ENCODE measurements at regions not wholly inside any gene's neighbourhood (a gene's known extent, or its start where the extent isn't known, plus 50 kb on each side); places are given as distances from the start of the nearest gene placed in this dataset.

DNA sequence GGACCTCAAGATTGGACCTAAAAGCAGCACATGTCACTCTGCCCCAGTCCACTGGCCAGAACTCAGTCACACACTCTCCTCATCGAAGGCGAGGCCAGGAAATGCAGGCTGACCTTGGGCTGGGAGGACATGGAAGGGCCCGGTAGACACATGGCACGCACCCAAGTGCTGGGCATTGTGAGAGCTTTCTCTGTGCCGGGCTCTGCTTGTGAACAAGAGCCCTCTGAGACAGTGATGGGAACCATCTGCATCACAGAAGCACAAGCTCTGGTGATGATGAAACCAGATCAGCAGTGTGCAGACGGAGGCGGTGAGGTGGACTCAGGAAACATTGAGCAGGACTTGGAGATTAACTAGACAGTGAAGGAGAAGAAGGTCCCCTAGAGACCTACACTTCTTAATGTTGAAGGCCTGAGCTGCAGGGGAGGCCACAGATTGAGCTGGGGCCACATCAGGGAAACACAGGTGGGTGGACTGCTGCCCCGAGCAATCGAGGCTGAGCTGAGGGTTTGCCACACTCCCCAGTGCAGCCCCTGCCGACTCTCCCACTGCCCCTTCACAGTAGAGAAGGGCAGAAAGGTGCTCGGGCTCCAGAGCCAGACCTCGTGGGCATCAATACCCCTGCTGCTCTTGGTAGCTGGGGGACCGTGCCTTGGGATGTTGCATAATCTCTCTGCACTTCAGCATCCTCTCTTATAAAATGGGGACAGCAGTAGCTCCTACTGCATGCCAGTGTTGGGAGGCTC, 1460.5 kb downstream of the TBC1D22A start:
- no peak for DNase-seq

- DNase-seq, result no peak
Measured at GRCh38 chr22:48218889-48219420, 1456.5 kb downstream of the TBC1D22A start.

GRCh38 chr22:48217596-48217995, 1455.1 kb downstream of the TBC1D22A start:
- no peak for DNase-seq

DNA sequence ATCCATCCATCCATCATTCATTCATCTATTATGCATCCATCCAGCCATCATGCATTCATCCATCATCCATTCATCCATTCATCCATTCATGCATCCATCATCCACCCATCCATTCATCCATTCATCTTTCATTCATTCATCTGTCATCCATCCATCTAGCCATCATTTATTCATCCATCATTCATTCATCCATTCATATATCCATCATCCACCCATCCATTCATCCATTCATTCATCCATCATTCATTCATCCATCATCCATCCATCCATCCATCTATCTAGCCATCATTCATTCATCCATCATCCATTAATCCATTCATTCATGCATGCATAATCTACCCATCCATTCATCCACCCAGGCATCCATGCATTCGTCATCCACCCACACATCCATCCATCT, 1450.3 kb downstream of the TBC1D22A start:
- DNase-seq, result no peak

DNA sequence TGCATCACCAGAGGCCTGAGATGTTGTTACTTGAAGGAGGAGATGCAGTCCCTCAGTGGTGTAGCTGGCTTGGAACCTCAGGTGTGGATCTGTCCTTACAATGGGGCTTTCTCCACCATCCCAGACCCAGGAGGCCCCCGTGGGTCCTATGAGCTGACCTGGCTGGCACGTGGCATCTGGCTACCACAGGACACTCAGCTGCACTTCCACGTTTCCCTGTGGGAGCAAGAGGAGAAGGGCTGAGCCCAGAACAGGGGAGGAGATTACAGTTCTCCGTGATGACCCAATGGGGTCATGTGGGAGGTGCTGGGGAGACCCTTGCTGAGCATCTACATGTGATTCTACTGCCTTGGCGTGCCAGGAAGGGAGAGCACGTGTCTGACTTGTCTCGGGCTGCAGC, 1448.4 kb downstream of the TBC1D22A start:
- DNase-seq, result no peak

DNA sequence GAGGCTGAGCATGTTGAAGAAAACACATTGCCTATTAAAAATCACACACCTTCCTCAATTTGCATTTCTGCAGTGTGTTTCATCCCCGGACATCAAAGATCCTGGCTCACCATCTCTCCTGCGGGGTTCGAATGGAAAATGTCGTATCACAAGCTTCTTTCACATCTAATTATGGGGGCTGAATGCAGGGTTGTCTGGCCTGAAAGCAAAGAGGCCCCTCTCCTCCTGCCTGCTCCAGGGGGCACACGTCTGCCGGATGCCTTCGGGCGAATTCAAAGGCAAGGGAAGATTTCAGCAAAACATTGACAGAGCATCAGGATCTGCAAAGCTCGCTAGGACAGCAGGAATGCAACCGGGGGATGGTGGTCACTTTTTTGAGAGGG, 1447.7 kb downstream of the TBC1D22A start:
- DNase-seq, result no peak

DNA sequence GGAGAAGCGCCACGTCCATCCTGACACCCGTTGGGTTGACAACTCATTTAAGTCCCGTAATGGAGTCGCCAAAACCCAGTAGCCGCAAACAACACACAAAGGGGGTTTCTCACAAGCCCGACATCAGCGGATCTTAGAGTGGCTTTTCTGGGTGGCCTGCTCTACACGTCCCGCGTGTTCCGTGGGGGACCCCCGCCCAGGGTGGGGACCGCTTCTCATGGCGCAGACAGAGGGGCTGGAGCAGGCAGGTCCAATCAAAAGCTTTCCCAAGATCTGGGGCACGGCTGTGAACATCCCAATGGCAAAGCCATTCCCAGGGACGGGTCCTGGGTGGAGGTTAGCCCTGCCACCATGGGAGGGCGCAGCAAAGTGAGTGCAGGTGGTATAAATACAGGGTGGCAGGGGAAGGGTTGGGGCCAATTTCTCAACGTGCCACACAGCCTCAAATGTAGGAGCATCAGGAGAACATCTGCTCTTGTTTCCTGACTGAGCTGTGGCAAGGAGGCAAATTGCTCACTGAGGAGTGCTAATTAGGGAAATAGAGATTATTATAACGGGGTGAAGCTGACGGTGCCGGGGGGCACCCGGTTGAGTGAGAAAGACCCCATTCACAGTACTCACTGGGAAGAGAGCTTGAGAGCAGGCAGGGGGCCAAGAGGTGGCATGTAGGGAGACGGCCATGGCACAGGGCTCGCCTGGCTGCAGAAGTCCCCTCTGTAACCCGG, 1447.2 kb downstream of the TBC1D22A start:
- DNase-seq, result no peak

- DNase-seq, result no peak
Measured at GRCh38 chr22:48208894-48209293, 1446.4 kb downstream of the TBC1D22A start.

GRCh38 chr22:48207919-48208535, 1445.6 kb downstream of the TBC1D22A start:
- DNase-seq, result no peak

DNA sequence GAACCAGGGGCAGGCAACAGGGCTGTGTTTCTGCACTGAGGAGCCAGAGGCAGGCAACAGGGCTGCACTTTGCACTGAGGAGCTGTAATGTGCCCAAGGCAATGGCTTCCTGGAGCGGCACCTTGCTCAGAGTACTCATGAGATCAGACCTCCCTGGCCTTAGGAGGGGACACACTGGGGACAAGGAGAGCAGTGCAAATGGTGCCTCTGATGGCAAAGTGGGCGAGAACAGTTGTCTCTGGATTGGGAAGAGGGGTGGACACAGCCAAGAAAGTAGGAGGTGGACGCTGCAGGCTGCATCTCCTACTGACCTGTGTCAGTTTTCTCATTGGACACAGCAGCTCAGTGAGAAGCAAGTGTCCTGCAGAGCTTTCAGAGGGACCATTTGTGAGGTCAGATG, 1443.3 kb downstream of the TBC1D22A start:
- DNase-seq, result no peak

DNA sequence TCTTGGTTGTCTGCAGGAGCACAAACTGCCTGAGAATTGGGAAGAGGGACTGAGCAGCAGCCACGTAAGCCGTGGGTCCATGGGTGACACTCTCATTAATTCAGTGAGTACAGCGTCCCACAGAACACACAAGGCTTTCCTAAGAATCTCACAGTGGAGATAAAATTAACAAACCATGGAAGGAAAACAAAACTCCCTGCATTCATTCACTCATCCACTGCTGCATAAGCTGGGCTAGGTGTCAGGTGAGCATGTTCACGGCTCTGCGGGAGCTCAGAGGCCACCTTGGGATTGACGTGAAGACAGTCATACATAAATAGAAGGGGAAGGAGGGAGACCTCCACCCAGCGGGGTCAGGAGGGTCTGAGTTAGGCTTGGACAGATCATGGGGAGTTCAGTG, 1442.7 kb downstream of the TBC1D22A start:
- DNase-seq, result no peak

DNA sequence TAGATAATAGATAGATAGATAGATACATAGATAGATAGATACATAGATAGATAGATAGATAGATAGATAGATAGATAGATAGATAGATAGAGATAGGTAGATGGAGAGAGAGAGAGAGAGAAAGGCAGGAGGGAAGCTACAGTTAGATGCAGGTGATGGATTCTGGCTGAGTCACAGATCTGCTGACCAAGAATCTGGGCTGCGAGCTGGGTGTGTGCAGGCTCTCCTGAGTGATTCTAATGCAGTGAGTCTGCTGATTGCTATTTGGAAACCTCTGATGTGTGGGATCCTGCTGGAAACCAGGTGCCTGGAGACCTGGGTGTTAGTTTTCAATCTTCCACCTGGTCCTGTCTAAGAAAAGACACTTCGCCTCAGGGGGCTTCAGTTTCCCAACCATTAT, 1441.8 kb downstream of the TBC1D22A start:
- DNase-seq, result no peak

DNA sequence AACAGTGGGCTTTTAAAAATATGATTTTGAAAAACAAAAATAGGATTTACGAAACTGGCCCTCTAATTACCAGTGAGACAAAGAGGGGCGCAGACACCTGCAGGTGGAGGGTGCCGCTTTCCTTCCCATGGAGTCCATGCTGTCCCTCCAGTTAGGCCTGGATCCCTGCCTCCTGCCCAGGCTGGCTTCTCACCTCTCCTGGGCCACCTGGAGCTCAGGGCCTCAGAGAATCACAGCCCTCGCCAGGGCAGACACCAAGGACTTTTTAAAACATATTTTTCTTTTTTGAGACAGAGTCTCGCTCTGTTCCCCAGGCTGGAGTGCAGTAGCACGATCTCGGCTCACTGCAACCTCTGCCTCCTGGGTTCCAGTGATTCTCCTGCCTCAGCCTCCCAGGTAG, 1437.2 kb downstream of the TBC1D22A start:
- no peak for DNase-seq

- no peak for DNase-seq
Measured at GRCh38 chr22:48198489-48199459, 1436.3 kb downstream of the TBC1D22A start.

DNA sequence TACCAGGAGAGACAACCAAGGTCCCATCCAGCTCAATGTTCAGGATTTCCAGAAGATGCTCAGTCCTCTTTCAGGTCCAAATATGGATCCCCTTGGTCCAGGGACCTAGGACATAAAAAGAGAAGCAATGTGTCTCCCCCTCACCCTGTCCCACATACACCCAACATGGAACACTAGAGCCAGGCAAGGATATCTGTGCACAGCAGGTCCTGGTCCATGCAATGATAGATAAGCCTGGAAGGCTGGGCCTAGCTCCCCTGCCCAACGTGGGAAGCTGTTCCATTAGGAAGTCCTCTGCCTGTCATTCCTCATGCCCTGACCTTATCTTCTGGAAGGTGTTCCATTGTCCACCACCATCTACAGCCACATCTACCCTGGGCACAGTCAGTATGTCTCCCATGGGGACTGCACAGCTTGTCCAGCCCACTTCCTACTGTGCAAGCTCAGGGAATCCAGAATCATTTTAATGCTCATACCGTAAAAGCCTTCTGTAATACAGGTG, 1434.8 kb downstream of the TBC1D22A start:
- no peak for DNase-seq

GRCh38 chr22:48192920-48193319, 1430.5 kb downstream of the TBC1D22A start:
- DNase-seq, result no peak

GRCh38 chr22:48192071-48192470, 1429.6 kb downstream of the TBC1D22A start:
- no peak for DNase-seq

- DNase-seq, result no peak
Measured at GRCh38 chr22:48188231-48188721, 1425.8 kb downstream of the TBC1D22A start.

GRCh38 chr22:48187356-48187755, 1424.9 kb downstream of the TBC1D22A start:
- no peak for DNase-seq

- DNase-seq, result no peak
Measured at GRCh38 chr22:48186146-48186790, 1423.8 kb downstream of the TBC1D22A start.
